Putamen (tissue), 1 donor: ENCODE measurements at regions not wholly inside any gene's neighbourhood (a gene's known extent, or its start where the extent isn't known, plus 50 kb on each side); places are given as distances from the start of the nearest gene placed in this dataset.
"Not testable (repeated sequence)": the region's sequence is repeated elsewhere in the genome, so short reads cannot be mapped to it uniquely, and the experiment has no call there.

Experiments
- DNase-seq: peaks from one replicate; pipeline ENCODE4 v3.0.0-alpha.2; 2016; ENCODE audit warnings: low spot score

DNA sequence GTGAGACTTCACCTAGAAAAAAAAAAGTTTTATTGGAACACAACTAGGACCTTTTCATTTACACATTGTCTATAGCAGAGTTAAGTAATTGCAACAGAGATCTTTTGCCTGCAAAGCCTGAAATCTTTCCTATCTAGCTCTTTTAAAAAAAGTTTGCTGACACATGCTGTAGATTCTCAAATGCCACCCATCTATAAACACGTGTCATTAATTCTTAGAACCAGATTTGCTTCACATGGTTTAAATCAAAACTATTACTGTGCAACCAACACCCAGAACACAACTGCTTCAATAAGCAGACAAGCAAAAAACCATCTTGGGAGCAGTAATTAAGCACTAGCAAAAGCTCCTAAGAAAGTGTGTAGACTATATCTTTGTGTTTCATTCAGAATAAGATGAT is 55.0 kb downstream of the OXSM start:
- DNase-seq: no peak

DNA sequence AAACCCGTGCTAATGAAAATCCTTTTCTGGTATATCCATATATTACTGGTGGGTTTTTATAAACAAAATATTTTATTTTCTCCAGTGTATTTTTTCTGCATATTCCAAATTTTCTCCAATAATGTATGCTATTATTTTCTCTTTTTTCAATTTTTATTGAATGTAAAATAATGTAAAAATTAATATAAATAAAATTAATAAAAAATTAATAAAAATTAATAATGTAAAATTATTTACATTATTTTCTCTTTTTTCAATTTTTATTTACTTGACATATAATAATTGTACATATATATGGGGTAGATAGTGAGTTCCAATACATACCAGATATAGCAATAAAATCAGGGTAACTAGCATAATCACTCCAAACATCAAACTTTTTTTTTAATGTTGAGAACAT is 56.4 kb downstream of the OXSM start:
- no peak for DNase-seq

DNA sequence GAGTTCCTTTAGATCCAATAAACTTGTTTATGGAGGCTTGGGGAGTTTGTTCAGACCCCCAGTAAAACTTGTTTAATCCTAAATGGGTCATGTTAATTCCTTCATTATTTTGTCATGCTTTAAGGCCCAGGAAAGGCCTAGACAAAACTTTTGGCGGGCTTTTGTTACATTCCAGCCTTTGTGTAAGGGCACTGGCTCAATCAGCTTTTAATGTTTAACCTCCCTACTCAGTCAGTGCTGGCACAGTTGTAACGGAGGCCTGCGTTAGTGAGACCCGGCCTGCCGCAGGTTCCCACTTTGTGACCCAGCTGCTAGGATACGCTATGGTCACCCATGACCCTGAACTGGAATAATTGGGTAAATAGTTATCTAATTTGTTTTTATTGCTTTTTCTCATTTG is 59.2 kb downstream of the OXSM start:
- DNase-seq: no peak

DNA sequence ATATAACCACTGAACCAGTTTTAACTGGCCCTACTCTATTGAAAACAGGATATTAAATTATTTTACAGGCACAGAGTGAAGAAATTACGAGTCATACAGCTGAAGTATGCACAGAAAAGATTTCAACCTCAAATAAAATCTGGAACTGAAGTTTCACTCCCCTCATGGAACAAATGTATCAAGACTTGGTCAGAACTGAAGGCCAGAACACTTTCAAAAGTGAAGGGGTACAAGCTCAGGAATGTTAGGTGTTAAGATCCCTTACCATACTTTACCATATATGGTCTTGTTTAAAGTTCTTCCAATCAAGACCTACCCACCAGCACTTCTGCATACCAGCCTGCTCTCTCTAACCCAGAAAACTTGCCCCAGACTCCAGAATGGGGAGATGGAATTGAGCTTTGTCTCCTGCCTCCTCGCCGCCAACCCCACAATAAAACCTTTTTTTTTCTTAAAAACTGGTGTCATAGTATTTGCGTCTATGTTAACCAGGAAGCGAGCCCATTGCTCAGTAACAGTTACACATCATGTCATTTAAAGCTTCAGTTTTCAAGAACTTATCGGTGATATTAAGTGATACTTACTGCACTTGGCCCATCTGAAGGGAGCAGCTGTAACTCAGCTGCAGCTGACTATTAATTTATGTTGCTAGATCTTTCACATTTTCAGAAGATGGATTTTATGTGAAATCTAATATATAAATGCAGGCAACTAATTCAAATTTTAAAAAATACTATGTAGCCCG is 59.9 kb downstream of the OXSM start:
- no peak for DNase-seq

DNA sequence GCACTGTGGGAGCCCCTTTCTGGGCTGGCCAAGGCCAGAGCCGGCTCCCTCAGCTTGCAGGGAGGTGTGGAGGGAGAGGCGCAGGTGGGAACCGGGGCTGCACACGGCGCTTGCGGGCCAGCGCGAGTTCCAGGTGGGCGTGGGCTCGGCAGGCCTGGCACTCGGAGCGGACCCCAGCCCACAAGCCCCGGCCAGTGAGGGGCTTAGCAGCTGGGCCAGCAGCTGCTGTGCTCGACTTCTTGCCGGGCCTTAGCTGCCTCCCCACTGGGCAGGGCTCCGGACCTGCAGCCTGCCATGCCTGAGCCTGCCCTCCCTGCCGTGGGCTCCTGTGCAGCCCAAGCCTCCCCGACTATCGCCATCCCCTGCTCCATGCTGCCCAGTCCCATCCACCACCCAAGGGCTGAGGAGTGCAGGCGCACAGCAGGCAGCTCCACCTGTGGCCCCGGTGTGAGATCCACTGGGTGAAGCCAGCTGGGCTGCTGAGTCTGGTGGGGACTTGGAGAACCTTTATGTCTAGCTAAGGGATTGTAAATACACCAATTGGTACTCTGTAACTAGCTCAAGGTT is 61.9 kb downstream of the OXSM start:
- not testable (repeated sequence) for DNase-seq

DNA sequence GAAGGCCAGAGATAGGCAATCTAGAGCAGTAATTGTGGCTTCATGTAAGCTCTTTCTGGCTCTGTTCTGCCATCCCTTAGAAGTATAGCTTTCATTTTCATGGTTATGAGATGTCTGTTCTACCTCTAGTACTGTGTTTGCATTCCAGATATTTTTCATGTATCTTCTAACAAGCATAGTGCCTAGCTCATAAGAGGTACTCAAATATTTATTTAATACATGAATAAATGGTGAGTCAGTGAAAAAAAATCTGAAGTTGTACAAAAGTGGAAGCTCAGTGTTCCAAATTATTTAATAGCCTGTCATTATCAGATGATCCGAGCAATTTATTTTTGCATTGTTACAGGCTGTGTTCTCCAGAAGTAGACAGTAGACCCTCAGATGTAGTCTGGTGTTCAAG is 64.3 kb downstream of the OXSM start:
- DNase-seq: no peak

DNA sequence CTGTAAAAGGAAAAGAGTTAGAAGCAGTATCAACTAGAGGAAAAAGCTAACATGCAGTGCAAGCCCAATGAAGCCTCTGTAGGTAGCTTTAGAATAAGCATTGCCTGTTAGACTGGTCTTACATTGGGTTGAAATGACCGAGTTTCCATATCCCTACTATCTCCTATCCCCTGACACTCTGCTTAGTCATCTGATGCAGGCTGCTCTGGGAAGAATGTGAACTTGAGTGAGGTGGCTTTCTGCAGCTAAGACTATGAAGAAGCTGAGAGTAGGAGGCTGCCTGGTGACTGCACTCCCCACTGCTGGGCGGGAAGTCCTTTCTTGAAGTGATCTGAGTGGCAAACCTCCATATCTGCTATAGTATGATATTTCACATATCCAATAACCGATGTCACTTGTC is 64.7 kb downstream of the OXSM start:
- no peak for DNase-seq

DNA sequence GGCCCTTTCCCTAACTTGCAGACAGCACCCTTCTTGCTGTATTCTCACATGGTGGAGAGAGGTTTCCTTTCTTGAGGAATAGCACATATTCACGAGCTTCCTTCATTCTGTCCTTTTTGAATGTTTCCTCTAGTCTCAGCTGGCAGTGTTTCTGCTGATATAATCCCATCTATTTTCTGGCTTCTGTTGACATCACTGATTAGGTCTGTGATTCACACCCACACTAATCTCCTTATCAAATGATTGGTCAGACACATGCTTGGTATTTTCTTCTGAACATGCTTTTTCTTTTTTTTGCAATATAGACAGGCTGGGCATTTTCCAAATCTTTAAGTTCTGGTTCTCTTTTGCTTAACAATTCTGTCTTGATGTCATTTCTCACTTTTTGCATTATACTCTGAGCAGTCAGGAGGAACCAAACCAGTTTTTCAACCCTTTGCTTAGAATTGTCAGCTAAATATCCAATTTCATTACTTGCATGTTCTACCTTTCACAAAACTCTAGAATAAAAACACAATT is 65.4 kb downstream of the OXSM start:
- no peak for DNase-seq

DNA sequence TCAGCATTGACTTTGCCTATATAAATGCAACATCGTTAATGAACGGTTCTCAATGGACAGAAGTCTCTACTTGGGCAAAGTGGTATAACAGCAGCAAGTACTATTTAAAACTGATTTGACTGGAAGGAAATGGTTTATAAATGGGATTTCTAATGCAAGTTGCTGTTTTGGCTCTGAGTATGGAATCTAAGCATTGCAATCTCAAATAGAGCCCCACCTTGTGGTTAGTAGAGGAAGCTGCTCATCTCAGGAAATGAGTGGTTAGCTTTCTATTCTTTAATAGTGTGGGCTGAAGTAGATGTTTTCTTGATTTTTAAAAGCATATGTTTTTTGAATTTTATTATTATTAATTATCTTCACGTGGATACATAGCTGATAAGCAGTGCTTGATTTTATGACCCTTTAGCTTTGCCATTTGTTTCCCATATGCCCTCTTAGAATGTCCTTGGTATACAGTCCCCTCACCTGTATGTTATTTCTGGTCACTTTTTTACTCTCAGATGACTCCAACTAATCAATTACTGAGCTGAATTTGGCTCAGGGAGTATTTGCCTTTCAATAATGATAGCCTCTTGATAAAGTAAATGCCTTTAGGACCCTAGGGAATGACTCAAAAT is 67.1 kb downstream of the OXSM start:
- DNase-seq: peak; percentile 29

DNA sequence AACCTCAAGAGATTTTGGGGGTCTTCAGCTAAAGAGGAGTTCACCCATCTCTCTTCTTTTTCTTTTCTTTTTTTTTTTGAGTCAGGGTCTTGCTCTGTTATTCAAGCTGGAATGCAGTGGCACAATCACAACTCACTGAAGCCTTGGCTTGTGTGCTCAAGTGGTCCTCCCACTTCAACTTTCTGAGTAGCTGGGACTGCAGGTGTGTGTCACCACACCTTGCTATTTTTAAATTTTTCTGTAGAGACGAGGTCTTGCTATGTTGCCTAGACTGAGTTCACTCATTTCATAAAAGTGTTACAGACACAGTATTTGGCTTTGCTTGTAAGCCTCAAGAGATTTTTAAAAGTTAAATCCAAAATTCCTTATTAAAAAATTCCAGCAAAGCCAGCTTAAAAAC is 71.7 kb downstream of the OXSM start:
- DNase-seq: no peak

DNA sequence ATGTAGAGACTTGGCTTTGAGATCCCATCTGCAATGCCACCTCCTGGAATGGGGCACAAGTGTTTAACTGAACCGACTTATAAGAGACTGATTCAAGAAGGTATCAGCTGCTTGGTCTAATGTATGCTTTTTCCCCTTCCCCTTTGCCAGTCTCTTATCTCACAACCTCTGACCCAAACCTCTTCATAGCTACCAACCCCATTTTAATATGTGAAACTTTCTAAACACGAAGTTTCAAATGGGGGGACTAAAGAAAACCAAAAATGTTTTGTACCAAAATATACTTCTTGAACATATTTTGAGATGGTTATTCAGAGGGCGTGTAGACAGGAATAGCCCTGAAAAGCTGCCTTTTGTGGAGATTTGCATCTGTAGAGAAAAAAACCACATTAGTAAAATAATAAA is 73.1 kb downstream of the OXSM start:
- DNase-seq: no peak

DNA sequence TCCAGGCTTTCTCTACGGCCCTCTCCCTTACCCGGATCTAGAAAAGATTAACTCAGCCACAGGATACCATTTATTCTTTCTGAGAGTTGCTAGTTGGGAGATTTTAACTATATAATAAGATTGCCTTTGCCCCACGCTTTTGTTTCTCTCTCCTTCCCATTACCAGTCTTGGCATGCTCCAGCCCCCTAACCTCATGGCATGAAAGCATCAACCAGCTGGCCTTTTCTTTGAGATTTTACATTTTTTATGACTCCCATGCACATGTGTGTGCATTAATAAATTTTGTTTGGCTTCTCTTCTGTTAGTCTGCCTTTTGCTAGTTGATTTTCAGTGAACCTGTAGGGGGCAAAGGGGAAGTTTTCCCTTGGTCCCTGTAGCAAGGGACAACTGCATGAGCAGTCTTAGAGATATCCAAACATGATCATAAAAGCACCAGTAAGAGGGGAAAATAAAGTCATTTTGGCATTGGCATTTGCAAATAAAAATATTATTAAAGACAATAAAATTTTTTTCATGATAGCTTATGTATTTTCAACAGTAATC is 73.6 kb downstream of the OXSM start:
- DNase-seq: no peak

DNA sequence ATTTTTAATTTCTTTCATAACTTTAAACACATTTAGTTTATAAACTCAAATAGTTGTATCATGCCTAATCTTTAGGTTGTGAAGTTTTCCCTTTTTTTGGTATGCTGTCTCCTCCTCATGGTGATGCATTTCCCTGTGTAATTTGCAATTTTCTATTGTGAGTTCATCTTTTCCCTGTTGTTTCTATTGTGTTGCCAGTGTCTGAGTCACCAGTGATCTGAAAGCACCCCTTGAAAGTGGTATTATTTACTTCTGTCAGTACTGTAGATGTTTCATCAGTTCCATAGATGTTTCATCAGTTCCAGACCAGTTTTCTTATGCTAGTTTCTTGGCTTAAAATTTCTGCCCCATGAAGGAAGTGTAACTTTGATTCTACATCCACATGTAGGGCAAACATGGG is 80.6 kb downstream of the OXSM start:
- DNase-seq: no peak

DNA sequence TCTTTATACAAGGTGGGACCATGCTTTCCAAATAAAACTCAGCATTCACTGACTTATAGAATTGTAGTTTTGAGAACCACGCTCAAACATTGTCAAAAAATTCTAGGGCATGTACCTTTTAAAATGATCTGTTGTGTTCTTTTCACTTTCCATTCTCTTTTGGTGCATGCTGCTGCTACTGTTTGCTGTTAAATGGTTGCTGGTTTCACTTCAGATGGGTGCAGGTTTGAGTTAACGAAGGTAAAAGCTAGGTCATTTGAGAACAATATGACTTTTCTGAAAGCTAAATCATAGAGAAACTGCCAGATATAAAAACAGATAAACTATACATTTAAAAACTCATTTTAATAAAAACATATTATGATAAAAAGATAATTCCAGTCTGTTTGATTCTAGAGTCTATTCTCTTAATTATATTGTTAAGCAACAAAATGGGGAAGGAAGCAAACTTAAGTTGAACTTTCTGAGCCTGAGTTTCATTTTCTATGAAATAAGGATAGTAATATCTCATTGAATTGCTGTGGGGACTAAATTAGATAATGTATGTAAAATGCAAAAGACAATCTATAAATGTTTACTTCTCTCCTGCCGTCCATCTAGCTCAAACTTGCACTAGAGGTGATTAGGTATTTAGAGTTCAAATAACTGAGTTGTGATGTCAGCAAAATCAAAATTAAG is 82.4 kb downstream of the OXSM start:
- DNase-seq: no peak

DNA sequence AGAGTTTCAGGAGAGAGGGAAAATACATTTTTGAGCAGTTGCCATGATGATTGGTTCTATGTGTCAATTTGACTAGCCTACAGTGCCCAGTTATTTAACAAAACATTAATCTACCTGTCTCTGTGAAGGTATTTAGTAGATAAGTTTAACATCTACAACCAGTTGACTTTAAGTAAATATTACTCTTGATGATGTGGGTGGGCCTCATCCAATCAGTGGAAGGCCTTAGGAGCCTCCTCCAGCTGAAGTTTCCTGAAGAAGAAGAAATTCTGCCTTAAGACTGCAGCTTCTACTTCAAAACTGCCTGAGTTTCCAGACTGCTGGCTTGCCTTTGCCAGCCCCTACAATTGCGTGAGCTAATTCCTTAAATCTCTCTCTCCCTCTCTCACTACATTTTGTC is 93.6 kb downstream of the OXSM start:
- DNase-seq: no peak

DNA sequence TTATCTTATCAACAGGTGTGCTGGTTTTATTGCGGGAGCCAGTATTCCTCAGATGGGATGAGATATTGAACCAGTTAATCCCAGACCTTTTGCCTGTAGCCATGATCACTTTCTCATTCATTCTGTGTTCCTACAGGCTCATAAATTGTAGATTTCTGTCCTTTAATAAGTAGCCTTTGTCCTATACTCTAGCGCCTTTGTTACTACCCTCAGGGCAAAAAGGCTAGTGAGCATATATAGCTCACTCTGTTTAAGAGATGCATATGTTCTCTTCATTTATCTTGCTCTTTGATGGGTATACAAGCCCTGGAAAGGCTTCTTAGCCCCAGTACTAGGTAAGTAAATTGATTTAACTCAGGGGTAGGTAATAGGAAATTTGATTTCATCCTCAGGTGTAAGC is 95.1 kb downstream of the OXSM start:
- no peak for DNase-seq

DNA sequence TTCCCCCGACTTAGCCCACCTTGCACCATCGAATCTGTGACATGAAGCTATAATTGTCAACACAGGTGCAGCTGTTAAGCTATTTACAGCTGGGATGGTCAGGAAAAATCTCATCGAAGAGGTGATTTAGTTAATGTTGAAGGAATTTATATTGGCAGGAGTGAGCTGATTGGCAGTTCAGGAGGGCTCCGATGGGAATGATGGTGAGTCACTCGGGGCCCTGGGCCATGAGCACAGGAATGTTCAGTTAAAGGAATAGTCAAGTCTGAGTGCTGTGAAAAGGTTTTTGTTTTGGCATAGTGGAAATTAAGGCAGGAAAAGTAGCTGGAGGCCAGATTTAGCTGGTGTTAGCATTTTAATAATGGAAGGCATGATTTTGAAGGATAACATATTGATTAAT is 95.7 kb downstream of the OXSM start:
- DNase-seq: no peak

DNA sequence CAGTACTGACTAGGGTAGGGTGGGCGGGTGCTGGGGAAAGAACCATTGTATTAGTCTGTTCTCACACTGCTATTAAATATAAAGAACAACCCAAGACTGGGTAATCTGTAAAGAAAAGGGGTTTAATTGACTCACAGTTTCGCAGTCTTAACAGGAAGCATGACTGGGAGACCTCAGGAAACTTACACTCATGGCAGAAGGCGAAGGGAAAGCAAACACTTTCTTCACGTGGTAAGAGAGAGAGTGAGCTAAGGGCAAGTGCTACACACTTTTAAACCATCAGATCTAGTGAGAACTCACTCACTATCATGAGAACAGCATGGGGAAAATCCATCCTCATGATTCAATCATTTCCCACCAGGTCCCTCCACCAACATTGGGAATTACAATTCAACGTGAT is 98.0 kb downstream of the OXSM start:
- no peak for DNase-seq

DNA sequence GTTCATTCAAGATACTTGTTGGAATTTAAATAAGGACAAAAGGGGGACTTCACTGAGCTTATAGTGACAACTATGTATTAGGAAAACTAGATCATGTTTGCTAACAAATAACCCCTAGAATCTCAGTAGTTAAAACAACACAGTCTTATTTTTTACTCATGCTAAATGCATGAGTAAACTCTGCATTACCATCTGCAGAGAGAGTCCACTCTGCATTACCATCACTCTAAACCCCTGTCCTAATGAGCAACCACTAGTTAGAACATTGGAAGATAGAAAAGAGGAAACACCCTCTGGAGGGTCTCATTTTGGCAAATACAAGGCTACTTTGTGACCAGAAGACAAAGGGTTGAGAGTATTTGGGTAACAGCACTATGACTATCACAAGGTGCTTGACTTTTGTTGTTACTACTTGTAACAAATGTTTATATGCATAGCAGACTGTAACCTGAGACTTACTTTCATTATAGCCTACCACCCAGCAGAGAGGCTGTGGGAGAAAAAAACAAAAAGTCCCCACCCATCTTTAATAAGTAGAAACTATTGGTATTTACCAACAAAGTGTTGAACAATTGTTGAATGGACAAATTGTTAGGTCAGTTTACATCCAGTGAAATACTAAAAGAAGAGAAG is 99.1 kb downstream of the OXSM start:
- DNase-seq: no peak

DNA sequence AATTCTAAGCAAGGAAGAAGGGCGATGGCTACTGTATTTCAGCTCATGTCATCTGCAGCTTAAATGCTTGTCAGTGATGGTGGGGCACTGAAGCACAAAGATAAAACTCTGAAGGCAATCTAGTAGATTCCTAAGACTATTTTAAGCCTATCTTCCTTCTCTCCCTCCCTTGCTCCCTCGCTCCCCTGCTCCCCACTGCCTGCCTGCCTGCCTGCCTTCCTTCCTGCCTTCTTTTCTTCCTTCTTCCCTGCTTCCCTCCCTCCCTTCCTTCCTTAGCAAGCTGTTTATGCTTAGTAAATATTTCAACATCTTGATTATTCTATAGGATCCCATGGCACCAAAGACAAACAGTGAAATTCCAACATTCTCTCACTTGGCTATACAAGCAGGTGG is 99.6 kb downstream of the OXSM start:
- no peak for DNase-seq

DNA sequence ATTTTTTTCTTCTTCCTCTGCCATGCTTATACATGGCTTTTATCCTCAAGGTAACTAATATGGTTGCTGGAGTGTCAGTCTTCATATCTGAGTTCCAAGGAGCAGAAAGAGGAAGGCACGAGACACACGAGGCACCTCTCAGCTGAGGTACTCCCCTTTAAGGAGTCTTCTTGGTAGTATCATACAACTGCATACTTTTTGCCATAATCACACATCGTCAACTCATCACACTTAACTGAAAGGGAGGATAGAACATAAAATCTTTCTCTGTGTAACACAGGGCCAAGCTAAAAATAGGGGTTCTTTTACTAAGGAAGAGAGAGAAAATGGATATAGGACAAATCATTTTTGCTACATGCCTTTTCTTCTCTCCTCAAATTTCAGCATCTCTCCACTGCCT is 104.2 kb downstream of the OXSM start:
- DNase-seq: no peak

DNA sequence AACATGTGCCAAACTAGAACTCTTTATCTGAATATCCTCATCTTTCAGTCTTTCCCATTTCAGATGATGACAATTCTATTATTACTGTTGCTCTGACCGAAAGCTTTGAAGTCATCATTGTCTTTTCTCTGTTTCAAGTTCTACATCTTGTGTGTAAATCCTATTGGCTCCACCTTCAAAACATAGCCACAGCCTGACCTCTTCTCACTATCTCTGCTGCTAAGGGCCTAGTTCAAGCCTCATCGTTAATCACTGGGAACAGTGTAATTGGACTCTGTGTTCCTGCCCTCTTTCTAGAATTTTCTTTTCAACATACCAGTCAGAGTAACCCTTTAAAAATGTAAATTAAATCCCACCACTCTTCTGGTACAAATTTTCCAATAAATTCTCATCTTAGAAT is 105.1 kb downstream of the OXSM start:
- DNase-seq: no peak
